GM23338 (cell line): ENCODE measurements at regions not wholly inside any gene's neighbourhood (a gene's known extent, or its start where the extent isn't known, plus 50 kb on each side); places are given as distances from the start of the nearest gene placed in this dataset.

Experiments
- ATAC-seq: fragments of 200-7000 bp; cut with Tn5 transposase; 3 replicates; pipeline ENCODE4 v1.9.1; 2020
- DNase-seq: peaks from one replicate; pipeline ENCODE4 v3.0.0-alpha.2; 2015; ENCODE audit warnings: low spot score
- H2AFZ ChIP-seq: fragments of 200-600 bp; sonication (generic); 2 replicates; pipeline ENCODE4 v1.8.0; 2016; ENCODE audit warnings: antibody characterized with exemption, mild to moderate bottlenecking, moderate library complexity
- H3F3A ChIP-seq: fragments of 200-600 bp; sonication (generic); replicated peaks from 2 replicates; pipeline ENCODE4 v1.8.0; 2017; ENCODE audit warnings: antibody characterized with exemption, mixed run types, low read depth
- H3K27ac ChIP-seq: fragments of 200-600 bp; sonication (generic); 2 replicates; pipeline ENCODE4 v1.6.1; 2016; ENCODE audit warnings: low read depth
- H3K27me3 ChIP-seq: fragments of 200-600 bp; sonication (generic); 2 replicates; pipeline ENCODE4 v1.8.0; 2016; ENCODE audit warnings: mild to moderate bottlenecking, mixed run types, moderate library complexity; ENCODE audit not compliant: insufficient read depth
- H3K36me3 ChIP-seq: fragments of 200-600 bp; sonication (generic); 2 replicates; pipeline ENCODE4 v1.8.0; 2016; ENCODE audit warnings: mild to moderate bottlenecking; ENCODE audit not compliant: insufficient read depth
- H3K4me1 ChIP-seq: fragments of 200-600 bp; sonication (generic); 2 replicates; pipeline ENCODE4 v1.8.0; 2016; ENCODE audit warnings: mild to moderate bottlenecking, moderate library complexity; ENCODE audit not compliant: insufficient read depth
- H3K4me2 ChIP-seq: fragments of 200-600 bp; sonication (generic); 2 replicates; pipeline ENCODE4 v1.7.1; 2017; ENCODE audit warnings: mixed run types
- H3K4me3 ChIP-seq: fragments of 200-600 bp; sonication (generic); 2 replicates; pipeline ENCODE4 v1.6.1; 2016; ENCODE audit warnings: mixed run types
- H3K79me2 ChIP-seq: fragments of 200-600 bp; sonication (generic); replicated peaks from 2 replicates; pipeline ENCODE4 v1.8.0; 2017; ENCODE audit warnings: mild to moderate bottlenecking; ENCODE audit not compliant: insufficient read depth
- H3K9me2 ChIP-seq: fragments of 200-600 bp; sonication (generic); 2 replicates; pipeline ENCODE4 v1.8.0; 2017; ENCODE audit not compliant: insufficient read depth
- H4K20me1 ChIP-seq: fragments of 200-600 bp; sonication (generic); replicated peaks from 2 replicates; pipeline ENCODE4 v1.8.0; 2017; ENCODE audit warnings: mild to moderate bottlenecking; ENCODE audit not compliant: insufficient read depth
- H3K27ac Mint-ChIP-seq: 2 replicates; pipeline ENCODE4 v1.8.0; 2020; ENCODE audit warnings: inconsistent platforms, mild to moderate bottlenecking, moderate library complexity, mixed read lengths
- H3K27me3 Mint-ChIP-seq: 3 replicates; pipeline ENCODE4 v1.8.0; 2022; ENCODE audit warnings: low read depth, mild to moderate bottlenecking, moderate library complexity, mixed read lengths, inconsistent platforms; ENCODE audit not compliant: insufficient read depth, poor library complexity
- H3K36me3 Mint-ChIP-seq: 3 replicates; pipeline ENCODE4 v1.8.0; 2021; ENCODE audit warnings: low read depth, mild to moderate bottlenecking, inconsistent platforms, moderate library complexity, mixed read lengths
- H3K4me1 Mint-ChIP-seq: 3 replicates; pipeline ENCODE4 v1.8.0; 2020; ENCODE audit warnings: mild to moderate bottlenecking, inconsistent platforms, mixed read lengths
- H3K4me3 Mint-ChIP-seq: 3 replicates; pipeline ENCODE4 v1.8.0; 2021; ENCODE audit warnings: moderate library complexity, mild to moderate bottlenecking, inconsistent platforms, mixed read lengths
- H3K9me3 Mint-ChIP-seq: 3 replicates; pipeline ENCODE4 v1.8.0; 2020; ENCODE audit warnings: moderate library complexity, mild to moderate bottlenecking, inconsistent platforms, mixed read lengths
- CREB1 ChIP-seq: fragments of 250-450 bp; sonication (Bioruptor Pico); IDR thresholded peaks from 2 replicates; pipeline ENCODE4 v1.5.0; 2020; ENCODE audit warnings: low read depth, mild to moderate bottlenecking, moderate library complexity
- EZH2 ChIP-seq: fragments of 200-600 bp; sonication (generic); IDR thresholded peaks from one replicate; pipeline ENCODE4 v1.8.0; 2017; ENCODE audit warnings: antibody characterized with exemption, mild to moderate bottlenecking, low read depth; ENCODE audit not compliant: unreplicated experiment
- EZH2phosphoT487 ChIP-seq: fragments of 200-600 bp; sonication (generic); IDR thresholded peaks from one replicate; pipeline ENCODE4 v1.8.1; 2018; ENCODE audit warnings: antibody characterized with exemption; ENCODE audit not compliant: unreplicated experiment
- JUNB ChIP-seq: IDR thresholded peaks from one replicate; pipeline ENCODE4 v1.6.1; 2016; ENCODE audit warnings: antibody characterized with exemption; ENCODE audit not compliant: unreplicated experiment
- NANOG ChIP-seq: IDR thresholded peaks from 2 replicates; pipeline ENCODE4 v1.6.1; 2016; ENCODE audit warnings: antibody characterized with exemption, borderline replicate concordance
- POLR2AphosphoS5 ChIP-seq: IDR thresholded peaks from 2 replicates; pipeline ENCODE4 v1.6.1; 2016; ENCODE audit warnings: antibody characterized with exemption, low read depth
- STAT1 ChIP-seq: IDR thresholded peaks from one replicate; pipeline ENCODE4 v1.6.1; 2016; ENCODE audit warnings: antibody characterized with exemption; ENCODE audit not compliant: unreplicated experiment
- ZNF114 ChIP-seq: fragments of 250-450 bp; sonication (Bioruptor Pico); IDR thresholded peaks from 2 replicates; pipeline ENCODE4 v1.5.0; 2020; ENCODE audit warnings: mild to moderate bottlenecking, moderate library complexity
- ZNF331 ChIP-seq: fragments of 250-450 bp; sonication (Bioruptor Pico); IDR thresholded peaks from 2 replicates; pipeline ENCODE4 v1.5.0; 2020; ENCODE audit warnings: low read depth, mild to moderate bottlenecking, moderate library complexity
- TF ChIP-seq, protein P1 (sequence below), 2 experiments: fragments of 200-600 bp in 1 of 2; sonication (generic) in 1 of 2; conservative IDR thresholded peaks; 2 replicates each; pipeline versions ENCODE4 v1.5.1 to v1.6.1; 2016 to 2017; ENCODE audit warnings: antibody characterized with exemption in 2 of 2, low read depth in 2 of 2, mild to moderate bottlenecking in 2 of 2, moderate library complexity in 1 of 2
- TF ChIP-seq, protein P2 (sequence below): IDR thresholded peaks from one replicate; pipeline ENCODE4 v1.6.1; 2018; ENCODE audit warnings: antibody characterized with exemption; ENCODE audit not compliant: unreplicated experiment
- TF ChIP-seq, protein P3 (sequence below): IDR thresholded peaks from 2 replicates; pipeline ENCODE4 v1.6.1; 2016; ENCODE audit warnings: antibody characterized with exemption
- TF ChIP-seq, protein P4 (sequence below): fragments of 250-450 bp; sonication (Bioruptor Pico); IDR thresholded peaks from 2 replicates; pipeline ENCODE4 v1.5.0; 2020; ENCODE audit warnings: mild to moderate bottlenecking, moderate library complexity

DNA sequence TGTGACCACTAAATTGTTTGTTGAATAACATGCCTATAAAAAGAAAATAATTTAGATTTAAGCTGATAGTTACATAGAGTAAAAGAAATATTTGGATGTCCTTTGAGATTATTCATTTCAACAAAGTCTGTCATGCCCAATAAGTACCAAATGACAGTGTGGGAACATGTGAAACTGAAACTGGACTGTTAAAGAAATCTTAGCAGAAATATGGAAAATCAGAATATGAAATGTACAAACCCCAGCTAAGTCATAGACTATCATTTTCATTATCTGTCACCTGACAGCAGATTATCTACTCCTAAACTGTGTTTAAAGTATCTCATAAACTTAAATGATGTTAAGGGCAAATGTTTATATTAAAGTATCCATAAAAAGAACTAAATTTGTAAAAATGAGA, 437.8 kb upstream of the FAM241A start:
- H3K4me3 ChIP-seq, result no peak overlapping the region
- Mint-ChIP-seq H3K9me3 (no peaks in the 10 kb centered on the region), H3K4me3 (no peak overlapping the region), H3K27ac (no peak overlapping the region), H3K27me3 (no peaks in the 10 kb centered on the region), H3K4me1 (no peaks in the 10 kb centered on the region), H3K36me3 (no peaks in the 10 kb centered on the region)
- no peak for ATAC-seq
- H3K27me3 ChIP-seq, result no peaks in the 10 kb centered on the region
- H4K20me1 ChIP-seq, result no peaks in the 10 kb centered on the region
- no peaks in the 10 kb centered on the region for H3K36me3 ChIP-seq
- no peak overlapping the region for H3K27ac ChIP-seq
- H3K79me2 ChIP-seq, result no peaks in the 10 kb centered on the region
- DNase-seq, result no peak
- TF ChIP-seq ZNF114 (CRISPR knock-in tag) (no peak), CREB1 (CRISPR knock-in tag) (no peak), NANOG (no peak), EZH2 (no peak), EZH2phosphoT487 (no peak), JUNB (no peak), ZNF331 (CRISPR knock-in tag) (no peak), STAT1 (no peak), POLR2AphosphoS5 (no peak)
- TF ChIP-seq, protein P1, sequence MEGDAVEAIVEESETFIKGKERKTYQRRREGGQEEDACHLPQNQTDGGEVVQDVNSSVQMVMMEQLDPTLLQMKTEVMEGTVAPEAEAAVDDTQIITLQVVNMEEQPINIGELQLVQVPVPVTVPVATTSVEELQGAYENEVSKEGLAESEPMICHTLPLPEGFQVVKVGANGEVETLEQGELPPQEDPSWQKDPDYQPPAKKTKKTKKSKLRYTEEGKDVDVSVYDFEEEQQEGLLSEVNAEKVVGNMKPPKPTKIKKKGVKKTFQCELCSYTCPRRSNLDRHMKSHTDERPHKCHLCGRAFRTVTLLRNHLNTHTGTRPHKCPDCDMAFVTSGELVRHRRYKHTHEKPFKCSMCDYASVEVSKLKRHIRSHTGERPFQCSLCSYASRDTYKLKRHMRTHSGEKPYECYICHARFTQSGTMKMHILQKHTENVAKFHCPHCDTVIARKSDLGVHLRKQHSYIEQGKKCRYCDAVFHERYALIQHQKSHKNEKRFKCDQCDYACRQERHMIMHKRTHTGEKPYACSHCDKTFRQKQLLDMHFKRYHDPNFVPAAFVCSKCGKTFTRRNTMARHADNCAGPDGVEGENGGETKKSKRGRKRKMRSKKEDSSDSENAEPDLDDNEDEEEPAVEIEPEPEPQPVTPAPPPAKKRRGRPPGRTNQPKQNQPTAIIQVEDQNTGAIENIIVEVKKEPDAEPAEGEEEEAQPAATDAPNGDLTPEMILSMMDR (conservative IDR thresholded peaks at IDR 0.05; ENCODE audit: low read depth in 2 of 2), result no peak
- TF ChIP-seq, protein P2, sequence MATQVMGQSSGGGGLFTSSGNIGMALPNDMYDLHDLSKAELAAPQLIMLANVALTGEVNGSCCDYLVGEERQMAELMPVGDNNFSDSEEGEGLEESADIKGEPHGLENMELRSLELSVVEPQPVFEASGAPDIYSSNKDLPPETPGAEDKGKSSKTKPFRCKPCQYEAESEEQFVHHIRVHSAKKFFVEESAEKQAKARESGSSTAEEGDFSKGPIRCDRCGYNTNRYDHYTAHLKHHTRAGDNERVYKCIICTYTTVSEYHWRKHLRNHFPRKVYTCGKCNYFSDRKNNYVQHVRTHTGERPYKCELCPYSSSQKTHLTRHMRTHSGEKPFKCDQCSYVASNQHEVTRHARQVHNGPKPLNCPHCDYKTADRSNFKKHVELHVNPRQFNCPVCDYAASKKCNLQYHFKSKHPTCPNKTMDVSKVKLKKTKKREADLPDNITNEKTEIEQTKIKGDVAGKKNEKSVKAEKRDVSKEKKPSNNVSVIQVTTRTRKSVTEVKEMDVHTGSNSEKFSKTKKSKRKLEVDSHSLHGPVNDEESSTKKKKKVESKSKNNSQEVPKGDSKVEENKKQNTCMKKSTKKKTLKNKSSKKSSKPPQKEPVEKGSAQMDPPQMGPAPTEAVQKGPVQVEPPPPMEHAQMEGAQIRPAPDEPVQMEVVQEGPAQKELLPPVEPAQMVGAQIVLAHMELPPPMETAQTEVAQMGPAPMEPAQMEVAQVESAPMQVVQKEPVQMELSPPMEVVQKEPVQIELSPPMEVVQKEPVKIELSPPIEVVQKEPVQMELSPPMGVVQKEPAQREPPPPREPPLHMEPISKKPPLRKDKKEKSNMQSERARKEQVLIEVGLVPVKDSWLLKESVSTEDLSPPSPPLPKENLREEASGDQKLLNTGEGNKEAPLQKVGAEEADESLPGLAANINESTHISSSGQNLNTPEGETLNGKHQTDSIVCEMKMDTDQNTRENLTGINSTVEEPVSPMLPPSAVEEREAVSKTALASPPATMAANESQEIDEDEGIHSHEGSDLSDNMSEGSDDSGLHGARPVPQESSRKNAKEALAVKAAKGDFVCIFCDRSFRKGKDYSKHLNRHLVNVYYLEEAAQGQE, result no peak
- TF ChIP-seq, protein P3, sequence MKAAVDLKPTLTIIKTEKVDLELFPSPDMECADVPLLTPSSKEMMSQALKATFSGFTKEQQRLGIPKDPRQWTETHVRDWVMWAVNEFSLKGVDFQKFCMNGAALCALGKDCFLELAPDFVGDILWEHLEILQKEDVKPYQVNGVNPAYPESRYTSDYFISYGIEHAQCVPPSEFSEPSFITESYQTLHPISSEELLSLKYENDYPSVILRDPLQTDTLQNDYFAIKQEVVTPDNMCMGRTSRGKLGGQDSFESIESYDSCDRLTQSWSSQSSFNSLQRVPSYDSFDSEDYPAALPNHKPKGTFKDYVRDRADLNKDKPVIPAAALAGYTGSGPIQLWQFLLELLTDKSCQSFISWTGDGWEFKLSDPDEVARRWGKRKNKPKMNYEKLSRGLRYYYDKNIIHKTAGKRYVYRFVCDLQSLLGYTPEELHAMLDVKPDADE, result no peak
- TF ChIP-seq, protein P4, sequence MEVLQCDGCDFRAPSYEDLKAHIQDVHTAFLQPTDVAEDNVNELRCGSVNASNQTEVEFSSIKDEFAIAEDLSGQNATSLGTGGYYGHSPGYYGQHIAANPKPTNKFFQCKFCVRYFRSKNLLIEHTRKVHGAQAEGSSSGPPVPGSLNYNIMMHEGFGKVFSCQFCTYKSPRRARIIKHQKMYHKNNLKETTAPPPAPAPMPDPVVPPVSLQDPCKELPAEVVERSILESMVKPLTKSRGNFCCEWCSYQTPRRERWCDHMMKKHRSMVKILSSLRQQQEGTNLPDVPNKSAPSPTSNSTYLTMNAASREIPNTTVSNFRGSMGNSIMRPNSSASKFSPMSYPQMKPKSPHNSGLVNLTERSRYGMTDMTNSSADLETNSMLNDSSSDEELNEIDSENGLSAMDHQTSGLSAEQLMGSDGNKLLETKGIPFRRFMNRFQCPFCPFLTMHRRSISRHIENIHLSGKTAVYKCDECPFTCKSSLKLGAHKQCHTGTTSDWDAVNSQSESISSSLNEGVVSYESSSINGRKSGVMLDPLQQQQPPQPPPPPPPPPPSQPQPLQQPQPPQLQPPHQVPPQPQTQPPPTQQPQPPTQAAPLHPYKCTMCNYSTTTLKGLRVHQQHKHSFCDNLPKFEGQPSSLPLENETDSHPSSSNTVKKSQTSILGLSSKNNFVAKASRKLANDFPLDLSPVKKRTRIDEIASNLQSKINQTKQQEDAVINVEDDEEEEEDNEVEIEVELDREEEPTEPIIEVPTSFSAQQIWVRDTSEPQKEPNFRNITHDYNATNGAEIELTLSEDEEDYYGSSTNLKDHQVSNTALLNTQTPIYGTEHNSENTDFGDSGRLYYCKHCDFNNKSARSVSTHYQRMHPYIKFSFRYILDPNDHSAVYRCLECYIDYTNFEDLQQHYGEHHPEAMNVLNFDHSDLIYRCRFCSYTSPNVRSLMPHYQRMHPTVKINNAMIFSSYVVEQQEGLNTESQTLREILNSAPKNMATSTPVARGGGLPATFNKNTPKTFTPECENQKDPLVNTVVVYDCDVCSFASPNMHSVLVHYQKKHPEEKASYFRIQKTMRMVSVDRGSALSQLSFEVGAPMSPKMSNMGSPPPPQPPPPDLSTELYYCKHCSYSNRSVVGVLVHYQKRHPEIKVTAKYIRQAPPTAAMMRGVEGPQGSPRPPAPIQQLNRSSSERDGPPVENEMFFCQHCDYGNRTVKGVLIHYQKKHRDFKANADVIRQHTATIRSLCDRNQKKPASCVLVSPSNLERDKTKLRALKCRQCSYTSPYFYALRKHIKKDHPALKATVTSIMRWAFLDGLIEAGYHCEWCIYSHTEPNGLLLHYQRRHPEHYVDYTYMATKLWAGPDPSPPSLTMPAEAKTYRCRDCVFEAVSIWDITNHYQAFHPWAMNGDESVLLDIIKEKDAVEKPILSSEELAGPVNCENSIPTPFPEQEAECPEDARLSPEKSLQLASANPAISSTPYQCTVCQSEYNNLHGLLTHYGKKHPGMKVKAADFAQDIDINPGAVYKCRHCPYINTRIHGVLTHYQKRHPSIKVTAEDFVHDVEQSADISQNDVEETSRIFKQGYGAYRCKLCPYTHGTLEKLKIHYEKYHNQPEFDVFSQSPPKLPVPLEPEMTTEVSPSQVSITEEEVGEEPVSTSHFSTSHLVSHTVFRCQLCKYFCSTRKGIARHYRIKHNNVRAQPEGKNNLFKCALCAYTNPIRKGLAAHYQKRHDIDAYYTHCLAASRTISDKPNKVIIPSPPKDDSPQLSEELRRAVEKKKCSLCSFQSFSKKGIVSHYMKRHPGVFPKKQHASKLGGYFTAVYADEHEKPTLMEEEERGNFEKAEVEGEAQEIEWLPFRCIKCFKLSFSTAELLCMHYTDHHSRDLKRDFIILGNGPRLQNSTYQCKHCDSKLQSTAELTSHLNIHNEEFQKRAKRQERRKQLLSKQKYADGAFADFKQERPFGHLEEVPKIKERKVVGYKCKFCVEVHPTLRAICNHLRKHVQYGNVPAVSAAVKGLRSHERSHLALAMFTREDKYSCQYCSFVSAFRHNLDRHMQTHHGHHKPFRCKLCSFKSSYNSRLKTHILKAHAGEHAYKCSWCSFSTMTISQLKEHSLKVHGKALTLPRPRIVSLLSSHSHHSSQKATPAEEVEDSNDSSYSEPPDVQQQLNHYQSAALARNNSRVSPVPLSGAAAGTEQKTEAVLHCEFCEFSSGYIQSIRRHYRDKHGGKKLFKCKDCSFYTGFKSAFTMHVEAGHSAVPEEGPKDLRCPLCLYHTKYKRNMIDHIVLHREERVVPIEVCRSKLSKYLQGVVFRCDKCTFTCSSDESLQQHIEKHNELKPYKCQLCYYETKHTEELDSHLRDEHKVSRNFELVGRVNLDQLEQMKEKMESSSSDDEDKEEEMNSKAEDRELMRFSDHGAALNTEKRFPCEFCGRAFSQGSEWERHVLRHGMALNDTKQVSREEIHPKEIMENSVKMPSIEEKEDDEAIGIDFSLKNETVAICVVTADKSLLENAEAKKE (CRISPR knock-in tag), result no peak
- no peaks in the 10 kb centered on the region for H3K4me1 ChIP-seq
- H3F3A ChIP-seq, result no peaks in the 10 kb centered on the region
- no peak overlapping the region for H3K4me2 ChIP-seq
- H3K9me2 ChIP-seq, result no peaks in the 10 kb centered on the region
- no peak overlapping the region for H2AFZ ChIP-seq
